Common myeloid progenitor, CD34-positive (primary cell): ENCODE measurements at regions not wholly inside any gene's neighbourhood (a gene's known extent, or its start where the extent isn't known, plus 50 kb on each side); places are given as distances from the start of the nearest gene placed in this dataset.

ENCODE experiments used
- CTCF ChIA-PET: fragments of 350-600 bp; sonication (Branson Sonifier 250); formaldehyde crosslinking; loops from one replicate; lab custom pipeline; 2021; ENCODE audit warnings: antibody characterized with exemption; lab: Charles Lee
- POLR2A ChIA-PET: fragments of 350-600 bp; sonication (Branson Sonifier 250); formaldehyde crosslinking; loops from one replicate; lab custom pipeline; 2021; ENCODE audit warnings: antibody characterized with exemption; lab: Charles Lee
- DNase-seq, 3 donors: peaks; one replicate each; pipeline versions ENCODE4 v3.0.0 to v3.0.0-alpha.2; 2013
- H3K27ac ChIP-seq, 2 experiments: 1 replicate in 1 of 2; 2 replicates in 1 of 2; pipeline ENCODE4 v1.7.0; 2013; ENCODE audit warnings: inconsistent platforms in 2 of 2, low read length in 2 of 2, mild to moderate bottlenecking in 2 of 2, low read depth in 1 of 2, moderate library complexity in 1 of 2; ENCODE audit not compliant: severe bottlenecking in 2 of 2, insufficient read depth in 1 of 2, poor library complexity in 1 of 2
- H3K27me3 ChIP-seq, 5 experiments: replicated peaks in 2 of 5; 1 replicate in 3 of 5; 2 replicates in 2 of 5; pipeline versions ENCODE4 v1.6.1 to v1.7.0; 2013; ENCODE audit warnings: low read length in 4 of 5, mild to moderate bottlenecking in 2 of 5, moderate library complexity in 2 of 5, inconsistent platforms in 1 of 5; ENCODE audit not compliant: insufficient read depth in 5 of 5, control insufficient read depth in 4 of 5
- H3K36me3 ChIP-seq, 4 experiments: 1 replicate in 2 of 4; 2 replicates in 2 of 4; pipeline versions ENCODE4 v1.6.1 to v1.7.0; 2013; ENCODE audit warnings: low read length in 3 of 4, control low read depth in 1 of 4, mild to moderate bottlenecking in 1 of 4; ENCODE audit not compliant: control insufficient read depth in 4 of 4, insufficient read depth in 4 of 4
- H3K4me1 ChIP-seq, 4 experiments: 1 replicate in 3 of 4; 2 replicates in 1 of 4; pipeline versions ENCODE4 v1.6.1 to v1.7.1; 2013; ENCODE audit warnings: low read length in 3 of 4, mild to moderate bottlenecking in 3 of 4, control low read depth in 1 of 4, inconsistent platforms in 1 of 4, moderate library complexity in 1 of 4; ENCODE audit not compliant: control insufficient read depth in 4 of 4, insufficient read depth in 4 of 4; ENCODE audit errors: control extremely low read depth in 1 of 4
- H3K4me3 ChIP-seq, 7 experiments: 1 replicate in 4 of 7; 2 replicates in 3 of 7; pipeline versions ENCODE4 v1.5.1 to v1.7.0; 2013; ENCODE audit warnings: mild to moderate bottlenecking in 7 of 7, low read length in 6 of 7, moderate library complexity in 6 of 7, inconsistent platforms in 2 of 7, low read depth in 2 of 7, control low read depth in 1 of 7; ENCODE audit not compliant: insufficient read depth in 4 of 7, control insufficient read depth in 1 of 7; ENCODE audit errors: extremely low read depth in 1 of 7
- H3K9me3 ChIP-seq, 5 experiments: 1 replicate in 4 of 5; 2 replicates in 1 of 5; pipeline versions ENCODE4 v1.6.1 to v1.7.1; 2013; ENCODE audit warnings: low read length in 4 of 5, mild to moderate bottlenecking in 2 of 5, inconsistent platforms in 1 of 5, low read depth in 1 of 5, moderate library complexity in 1 of 5; ENCODE audit not compliant: control insufficient read depth in 4 of 5, insufficient read depth in 2 of 5; ENCODE audit errors: control extremely low read depth in 1 of 5
- WGBS: methylation state at CpG from one replicate; pipeline ENCODE4 v1.1.5; 2013; ENCODE audit not compliant: insufficient coverage; 5-methylcytosine and 5-hydroxymethylcytosine counted together

- no CpG with 5 or more reads among the region's 3 CpGs for whole genome bisulfite sequencing
- Histone ChIP-seq H3K4me3 (no peak overlapping the region), H3K27me3 (no peaks in the 10 kb centered on the region), H3K9me3 (peaks cover 0 to 4% (median 0%) of the 10 kb centered on the region in 5 experiments), H3K36me3 (no peaks in the 10 kb centered on the region), H3K4me1 (peaks cover 0 to 3% (median 0%) of the 10 kb centered on the region in 4 experiments), H3K27ac (no peak overlapping the region)
- POLR2A ChIA-PET: no interaction called here
- CTCF ChIA-PET: no interaction called here
- no peak for DNase-seq
These were observed 872.0 kb upstream of the AGA start for GRCh38 chr4:178314287-178314686.

- WGBS: 57% methylated on average over 2 of the region's 2 CpGs
- Histone ChIP-seq H3K9me3 (peaks cover 0 to 9% (median 0%) of the 10 kb centered on the region in 5 experiments), H3K27ac (no peak overlapping the region), H3K4me1 (no peaks in the 10 kb centered on the region), H3K27me3 (no peaks in the 10 kb centered on the region), H3K36me3 (no peaks in the 10 kb centered on the region), H3K4me3 (no peak overlapping the region)
- CTCF ChIA-PET: no interaction called here
- POLR2A ChIA-PET: no interaction called here
- DNase-seq: peak in 2 of 3 donors; percentile 12 to 14
These were observed 874.0 kb upstream of the AGA start for GRCh38 chr4:178316211-178316610.

- no peak for DNase-seq
- Histone ChIP-seq H3K4me1 (no peaks in the 10 kb centered on the region), H3K27ac (no peak overlapping the region), H3K4me3 (no peak overlapping the region), H3K27me3 (no peaks in the 10 kb centered on the region), H3K36me3 (no peaks in the 10 kb centered on the region), H3K9me3 (peaks cover 0 to 11% (median 0%) of the 10 kb centered on the region in 5 experiments)
- ChIA-PET POLR2A (no interaction called here), CTCF (no interaction called here)
- WGBS: no CpG with 5 or more reads among the region's 1 CpG
These were observed 877.8 kb upstream of the AGA start for GRCh38 chr4:178320003-178320402.

- Histone ChIP-seq H3K36me3 (no peaks in the 10 kb centered on the region), H3K27ac (no peak overlapping the region), H3K27me3 (no peaks in the 10 kb centered on the region), H3K9me3 (peaks cover 0 to 11% (median 0%) of the 10 kb centered on the region in 5 experiments), H3K4me3 (no peak overlapping the region), H3K4me1 (no peaks in the 10 kb centered on the region)
- DNase-seq: no peak
- CTCF ChIA-PET: no interaction called here
- POLR2A ChIA-PET: no interaction called here
- WGBS: 94% methylated on average over 2 of the region's 5 CpGs
These were observed 880.4 kb upstream of the AGA start for GRCh38 chr4:178322524-178323183.

GRCh38 chr4:178329226-178329872 lies 887.1 kb upstream of the AGA start:
- CTCF ChIA-PET: no interaction called here

GRCh38 chr4:178333355-178333754 lies 891.1 kb upstream of the AGA start:
- POLR2A ChIA-PET: no interaction called here
- H3K9me3 ChIP-seq: peaks cover 0 to 3% (median 0%) of the 10 kb centered on the region in 5 experiments

More at GRCh38 chr4:178329226-178329872, 887.1 kb upstream of the AGA start:
- 90% methylated on average over 2 of the region's 3 CpGs for WGBS
- Histone ChIP-seq H3K4me3 (no peak overlapping the region), H3K27me3 (no peaks in the 10 kb centered on the region), H3K4me1 (no peaks in the 10 kb centered on the region), H3K36me3 (no peaks in the 10 kb centered on the region), H3K9me3 (no peaks in the 10 kb centered on the region), H3K27ac (no peak overlapping the region)
- DNase-seq: no peak
- POLR2A ChIA-PET: no interaction called here

GRCh38 chr4:178339769-178340168 lies 897.5 kb upstream of the AGA start:
- Histone ChIP-seq H3K36me3 (no peaks in the 10 kb centered on the region), H3K4me1 (no peaks in the 10 kb centered on the region), H3K4me3 (no peak overlapping the region), H3K27me3 (no peaks in the 10 kb centered on the region), H3K27ac (no peak overlapping the region), H3K9me3 (peaks cover 0 to 3% (median 0%) of the 10 kb centered on the region in 5 experiments)
- POLR2A ChIA-PET: no interaction called here
- DNase-seq: no peak
- CTCF ChIA-PET: no interaction called here

More at GRCh38 chr4:178333355-178333754, 891.1 kb upstream of the AGA start:
- no peaks in the 10 kb centered on the region for H3K27me3 ChIP-seq
- H3K4me1 ChIP-seq: no peaks in the 10 kb centered on the region
- WGBS: no CpG with 5 or more reads among the region's 4 CpGs
- H3K36me3 ChIP-seq: no peaks in the 10 kb centered on the region
- CTCF ChIA-PET: no interaction called here
- H3K27ac ChIP-seq: no peak overlapping the region
- no peak for DNase-seq
- no peak overlapping the region for H3K4me3 ChIP-seq
